MM.1S (cell line): ENCODE measurements at regions not wholly inside any gene's neighbourhood (a gene's known extent, or its start where the extent isn't known, plus 50 kb on each side); places are given as distances from the start of the nearest gene placed in this dataset.

Experiments
- EZH2 ChIP-seq: fragments of 300-600 bp; sonication (generic); optimal IDR thresholded peaks from 2 replicates; pipeline ENCODE3; 2017; ENCODE audit warnings: low read depth, mild to moderate bottlenecking, antibody characterized with exemption, low read length, mixed read lengths
- TF ChIP-seq, protein P1 (sequence below): fragments of 300-600 bp; sonication (generic); IDR thresholded peaks from 2 replicates; pipeline ENCODE4 v1.5.1; 2016; ENCODE audit warnings: antibody characterized with exemption, low read length, mixed read lengths

GRCh38 chr4:107192601-107193000 is 156.5 kb upstream of the DKK2 start:
- TF ChIP-seq, protein P1, sequence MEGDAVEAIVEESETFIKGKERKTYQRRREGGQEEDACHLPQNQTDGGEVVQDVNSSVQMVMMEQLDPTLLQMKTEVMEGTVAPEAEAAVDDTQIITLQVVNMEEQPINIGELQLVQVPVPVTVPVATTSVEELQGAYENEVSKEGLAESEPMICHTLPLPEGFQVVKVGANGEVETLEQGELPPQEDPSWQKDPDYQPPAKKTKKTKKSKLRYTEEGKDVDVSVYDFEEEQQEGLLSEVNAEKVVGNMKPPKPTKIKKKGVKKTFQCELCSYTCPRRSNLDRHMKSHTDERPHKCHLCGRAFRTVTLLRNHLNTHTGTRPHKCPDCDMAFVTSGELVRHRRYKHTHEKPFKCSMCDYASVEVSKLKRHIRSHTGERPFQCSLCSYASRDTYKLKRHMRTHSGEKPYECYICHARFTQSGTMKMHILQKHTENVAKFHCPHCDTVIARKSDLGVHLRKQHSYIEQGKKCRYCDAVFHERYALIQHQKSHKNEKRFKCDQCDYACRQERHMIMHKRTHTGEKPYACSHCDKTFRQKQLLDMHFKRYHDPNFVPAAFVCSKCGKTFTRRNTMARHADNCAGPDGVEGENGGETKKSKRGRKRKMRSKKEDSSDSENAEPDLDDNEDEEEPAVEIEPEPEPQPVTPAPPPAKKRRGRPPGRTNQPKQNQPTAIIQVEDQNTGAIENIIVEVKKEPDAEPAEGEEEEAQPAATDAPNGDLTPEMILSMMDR: no peak
- TF ChIP-seq EZH2: no peak
